VCaP (cell line): ENCODE measurements at regions not wholly inside any gene's neighbourhood (a gene's known extent, or its start where the extent isn't known, plus 50 kb on each side); places are given as distances from the start of the nearest gene placed in this dataset.

ENCODE experiments used
- H3K27ac ChIP-seq: fragments of 450-650 bp; 2 replicates; pipeline ENCODE4 v1.5.1; 2017
- TF ChIP-seq, protein P1 (sequence below): fragments of 450-650 bp; conservative IDR thresholded peaks from 2 replicates; pipeline ENCODE4 v1.5.1; 2017; ENCODE audit warnings: mild to moderate bottlenecking, moderate library complexity

DNA sequence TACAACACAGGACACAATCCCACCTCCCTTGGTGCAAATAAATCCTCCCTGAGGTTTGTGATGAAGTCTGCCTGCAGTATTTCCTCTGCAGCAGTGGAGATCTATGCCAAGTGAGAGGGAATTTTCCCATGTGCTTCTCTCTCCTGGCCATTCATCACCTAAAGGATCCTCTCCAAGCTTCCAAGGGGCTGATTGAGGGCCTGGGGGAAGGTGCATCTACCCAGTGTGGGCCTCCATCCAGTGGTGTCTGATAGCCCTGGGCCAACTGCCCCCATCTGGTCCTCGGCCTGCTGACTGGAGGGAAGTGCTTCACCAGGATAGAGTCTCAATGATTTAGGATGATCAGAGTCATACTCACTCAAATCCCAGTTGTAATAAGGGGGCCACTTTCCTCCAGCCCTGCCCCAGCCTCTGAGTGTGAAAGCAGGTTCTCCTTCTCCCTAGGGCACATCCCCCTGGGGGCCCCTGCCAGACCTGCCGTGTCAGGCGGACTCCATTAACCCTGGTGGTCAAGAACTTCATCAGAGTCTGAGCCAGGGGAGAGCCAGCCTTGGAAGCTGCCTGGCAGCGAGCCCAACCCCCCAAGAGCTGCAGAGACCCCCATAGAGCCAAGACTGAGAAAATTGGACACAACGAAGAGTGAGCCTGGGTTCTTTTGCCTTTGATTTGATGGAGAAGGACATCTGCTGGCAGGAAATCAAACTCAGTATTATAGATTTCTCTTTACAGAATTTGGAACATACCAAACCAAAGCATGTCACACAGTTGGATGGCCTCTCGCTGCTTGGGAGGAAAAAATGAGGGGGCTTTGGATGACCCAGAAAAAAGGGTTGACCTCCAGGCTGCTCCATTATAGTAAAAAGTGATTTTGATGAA is 509.6 kb downstream of the CMPK2 start:
- TF ChIP-seq, protein P1, sequence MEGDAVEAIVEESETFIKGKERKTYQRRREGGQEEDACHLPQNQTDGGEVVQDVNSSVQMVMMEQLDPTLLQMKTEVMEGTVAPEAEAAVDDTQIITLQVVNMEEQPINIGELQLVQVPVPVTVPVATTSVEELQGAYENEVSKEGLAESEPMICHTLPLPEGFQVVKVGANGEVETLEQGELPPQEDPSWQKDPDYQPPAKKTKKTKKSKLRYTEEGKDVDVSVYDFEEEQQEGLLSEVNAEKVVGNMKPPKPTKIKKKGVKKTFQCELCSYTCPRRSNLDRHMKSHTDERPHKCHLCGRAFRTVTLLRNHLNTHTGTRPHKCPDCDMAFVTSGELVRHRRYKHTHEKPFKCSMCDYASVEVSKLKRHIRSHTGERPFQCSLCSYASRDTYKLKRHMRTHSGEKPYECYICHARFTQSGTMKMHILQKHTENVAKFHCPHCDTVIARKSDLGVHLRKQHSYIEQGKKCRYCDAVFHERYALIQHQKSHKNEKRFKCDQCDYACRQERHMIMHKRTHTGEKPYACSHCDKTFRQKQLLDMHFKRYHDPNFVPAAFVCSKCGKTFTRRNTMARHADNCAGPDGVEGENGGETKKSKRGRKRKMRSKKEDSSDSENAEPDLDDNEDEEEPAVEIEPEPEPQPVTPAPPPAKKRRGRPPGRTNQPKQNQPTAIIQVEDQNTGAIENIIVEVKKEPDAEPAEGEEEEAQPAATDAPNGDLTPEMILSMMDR: no peak

DNA sequence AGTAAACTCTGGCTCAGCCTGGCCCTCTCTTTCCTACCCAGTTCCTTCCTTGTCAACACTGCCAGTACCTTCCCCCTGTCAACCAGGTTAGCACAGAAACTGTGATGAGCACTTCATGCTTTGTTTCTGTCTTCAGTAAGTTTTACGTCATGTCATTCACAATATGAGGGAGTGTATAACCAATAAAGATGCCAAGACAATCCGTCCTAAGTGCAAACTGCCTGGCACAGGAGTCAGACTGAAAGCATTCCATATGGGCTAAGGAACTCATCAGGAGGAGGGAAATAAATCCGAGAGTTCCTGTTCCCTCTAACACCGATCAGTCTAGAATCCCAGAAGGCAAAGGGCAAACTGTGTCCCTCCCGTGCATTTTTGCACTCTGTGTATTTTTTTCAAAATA is 507.2 kb downstream of the CMPK2 start:
- no peak overlapping the region for H3K27ac ChIP-seq
- TF ChIP-seq, protein P1: no peak

More for the DNA sequence above, 509.6 kb downstream of the CMPK2 start:
- no peak overlapping the region for H3K27ac ChIP-seq

DNA sequence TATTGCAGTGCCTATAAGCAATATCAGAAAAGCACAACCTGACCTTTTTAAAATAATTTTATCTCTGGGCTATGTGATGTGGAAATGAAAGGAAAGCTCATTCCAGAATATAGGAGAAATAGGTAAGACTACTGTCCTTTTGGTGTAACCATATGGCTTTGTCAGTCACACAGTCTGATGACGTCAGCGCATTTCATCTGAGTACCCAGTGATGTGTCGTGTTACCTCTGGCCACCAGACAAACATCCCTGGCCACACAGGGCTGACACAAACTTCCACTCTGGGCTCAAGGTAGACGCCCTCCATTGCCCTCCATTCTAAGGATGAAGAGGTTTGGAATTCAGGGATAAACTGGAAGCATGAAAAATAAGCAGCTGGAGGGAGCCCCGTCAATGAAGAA is 506.7 kb downstream of the CMPK2 start:
- TF ChIP-seq, protein P1: no peak
- no peak overlapping the region for H3K27ac ChIP-seq

DNA sequence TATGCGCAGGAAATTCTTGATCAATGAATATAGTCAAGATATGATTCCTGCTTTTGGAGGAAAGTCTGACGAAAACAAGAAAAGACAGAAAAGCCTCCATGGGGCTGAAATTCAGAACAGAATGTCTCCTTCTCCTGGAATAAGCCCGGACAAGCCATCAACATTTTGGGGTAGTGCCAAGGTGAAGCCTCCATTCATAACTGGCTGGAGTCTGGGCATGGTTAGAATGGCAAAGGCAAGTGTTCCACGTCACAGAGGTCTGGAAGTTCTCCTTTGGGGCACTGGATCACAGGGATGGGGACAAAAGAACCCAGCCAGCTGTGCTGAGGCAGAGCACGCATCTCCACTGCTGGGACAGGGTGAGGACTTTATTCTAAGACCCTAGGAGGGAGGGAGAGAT is 505.7 kb downstream of the CMPK2 start:
- no peak overlapping the region for H3K27ac ChIP-seq
- TF ChIP-seq, protein P1: no peak

DNA sequence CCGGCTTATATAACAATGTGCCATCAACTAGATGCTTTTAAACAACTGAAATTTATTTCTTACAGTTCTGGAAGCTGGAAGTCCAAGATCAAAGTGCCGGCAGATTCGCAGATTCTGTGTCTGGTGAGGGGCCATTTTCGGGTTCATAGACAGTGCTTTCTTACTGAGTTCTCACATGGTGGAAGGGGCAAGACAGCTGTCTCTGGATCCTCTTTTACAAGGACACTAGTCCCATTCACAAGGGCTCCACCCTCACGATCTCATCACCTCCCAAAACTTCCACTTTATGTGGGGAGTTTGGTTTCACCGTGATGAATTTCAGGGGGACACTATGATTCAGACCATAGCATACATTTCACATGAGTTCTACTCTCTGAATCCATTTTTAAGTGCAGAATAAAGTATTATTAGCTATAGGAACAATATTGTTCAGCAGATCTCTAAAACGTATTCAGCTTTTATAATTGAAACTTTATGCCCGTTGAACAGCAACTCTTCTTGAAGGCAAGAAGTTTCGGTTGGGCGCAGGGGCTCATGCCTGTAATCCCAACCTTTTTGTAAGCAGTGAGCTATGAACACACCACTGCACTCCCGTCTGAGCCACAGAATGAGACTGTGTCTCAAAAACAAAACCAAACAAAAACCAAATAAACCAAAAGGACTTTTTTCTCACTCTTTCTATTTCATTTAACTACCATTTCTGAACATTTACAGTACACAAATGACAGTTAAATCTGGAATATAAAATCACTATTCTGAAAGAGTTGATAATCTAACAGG is 502.8 kb downstream of the CMPK2 start:
- no peak overlapping the region for H3K27ac ChIP-seq
- TF ChIP-seq, protein P1: no peak

DNA sequence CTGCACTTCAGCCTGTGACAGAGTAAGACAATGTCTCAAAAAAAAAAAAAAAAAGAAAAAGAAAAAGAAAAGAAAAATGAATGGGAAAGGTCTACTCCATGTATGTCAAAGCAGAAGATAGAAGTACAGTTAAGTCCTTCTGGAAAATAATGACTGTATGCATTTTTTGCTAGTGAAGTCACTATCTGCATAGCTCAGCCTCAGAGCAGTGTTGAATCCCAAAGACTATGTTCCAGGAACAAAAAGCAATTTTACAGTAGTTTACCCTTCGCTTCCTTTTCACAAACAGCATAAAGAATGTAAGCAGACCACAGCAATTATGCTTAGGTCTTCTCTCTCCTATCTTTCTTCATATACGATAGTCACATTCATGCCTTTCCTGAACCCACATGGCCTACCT is 497.4 kb downstream of the CMPK2 start:
- no peak overlapping the region for H3K27ac ChIP-seq
- TF ChIP-seq, protein P1: no peak

DNA sequence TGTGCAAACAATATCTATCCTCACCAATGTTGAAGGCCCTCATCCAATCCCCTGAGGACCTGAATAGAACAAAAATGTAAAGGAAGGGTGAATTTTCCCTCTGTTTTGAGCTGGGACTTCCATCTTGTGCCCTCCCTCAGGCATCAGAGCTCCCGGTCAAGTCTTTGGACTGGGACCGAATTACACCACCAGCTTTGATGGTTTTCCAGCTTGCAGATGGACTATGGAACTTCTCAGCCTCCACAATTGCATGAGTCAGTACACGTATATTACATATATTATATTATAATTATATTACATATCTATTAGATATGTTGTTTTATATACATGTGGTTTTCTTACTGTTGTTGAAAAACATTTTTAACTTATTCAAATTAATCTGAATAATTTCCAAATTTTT is 496.4 kb downstream of the CMPK2 start:
- TF ChIP-seq, protein P1: no peak
- no peak overlapping the region for H3K27ac ChIP-seq
